ENCODE measurements at regions not wholly inside any gene's neighbourhood (a gene's known extent, or its start where the extent isn't known, plus 50 kb on each side); places are given as distances from the start of the nearest gene placed in this dataset.

DNA sequence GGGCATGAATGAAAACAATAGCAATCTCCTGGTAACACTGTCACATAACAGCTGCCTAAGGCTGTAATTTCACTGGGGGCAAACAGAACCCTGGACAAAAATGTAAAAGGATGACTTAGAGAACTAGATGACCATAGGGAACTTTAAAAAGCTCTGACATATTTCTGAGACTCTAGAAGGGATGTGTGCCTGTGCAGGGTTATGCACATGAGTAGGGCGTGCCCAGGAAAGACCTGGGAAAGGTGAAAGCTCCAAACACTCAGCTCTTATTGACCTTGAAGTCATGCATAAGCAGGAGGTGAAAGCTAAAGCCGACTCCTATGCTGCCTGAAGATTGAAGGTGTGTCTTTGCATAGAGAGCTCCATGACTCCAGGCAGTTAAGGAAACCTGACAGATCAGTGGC, 118.4 kb upstream of the BTBD3 start:
- TF ChIP-seq POLR2A (IDR thresholded peaks at IDR 0.05) = no peak
- TF ChIP-seq, protein P1, sequence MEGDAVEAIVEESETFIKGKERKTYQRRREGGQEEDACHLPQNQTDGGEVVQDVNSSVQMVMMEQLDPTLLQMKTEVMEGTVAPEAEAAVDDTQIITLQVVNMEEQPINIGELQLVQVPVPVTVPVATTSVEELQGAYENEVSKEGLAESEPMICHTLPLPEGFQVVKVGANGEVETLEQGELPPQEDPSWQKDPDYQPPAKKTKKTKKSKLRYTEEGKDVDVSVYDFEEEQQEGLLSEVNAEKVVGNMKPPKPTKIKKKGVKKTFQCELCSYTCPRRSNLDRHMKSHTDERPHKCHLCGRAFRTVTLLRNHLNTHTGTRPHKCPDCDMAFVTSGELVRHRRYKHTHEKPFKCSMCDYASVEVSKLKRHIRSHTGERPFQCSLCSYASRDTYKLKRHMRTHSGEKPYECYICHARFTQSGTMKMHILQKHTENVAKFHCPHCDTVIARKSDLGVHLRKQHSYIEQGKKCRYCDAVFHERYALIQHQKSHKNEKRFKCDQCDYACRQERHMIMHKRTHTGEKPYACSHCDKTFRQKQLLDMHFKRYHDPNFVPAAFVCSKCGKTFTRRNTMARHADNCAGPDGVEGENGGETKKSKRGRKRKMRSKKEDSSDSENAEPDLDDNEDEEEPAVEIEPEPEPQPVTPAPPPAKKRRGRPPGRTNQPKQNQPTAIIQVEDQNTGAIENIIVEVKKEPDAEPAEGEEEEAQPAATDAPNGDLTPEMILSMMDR (IDR thresholded peaks at IDR 0.05) = no peak
